ENCODE measurements at regions not wholly inside any gene's neighbourhood (a gene's known extent, or its start where the extent isn't known, plus 50 kb on each side); places are given as distances from the start of the nearest gene placed in this dataset.

DNA sequence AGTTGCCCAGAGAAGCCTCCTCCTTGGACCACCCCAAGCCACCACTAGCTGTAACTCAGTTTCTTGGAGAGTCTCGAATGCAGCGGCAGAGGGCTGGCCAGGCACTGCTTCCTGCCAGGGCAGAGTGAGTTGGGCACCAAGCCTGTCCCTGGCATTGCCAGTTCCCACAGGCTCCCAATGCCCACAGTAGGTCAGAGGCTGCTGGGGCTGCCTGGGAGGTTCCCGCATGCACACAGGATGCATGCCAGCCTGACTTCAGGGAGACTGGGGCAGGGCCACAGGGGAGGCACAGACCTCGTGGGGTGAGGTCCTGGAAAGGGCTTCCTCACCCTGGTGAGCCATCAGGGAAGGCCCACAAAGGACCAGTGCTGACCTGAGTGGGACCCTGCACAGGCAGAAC lies 152.8 kb downstream of the ZNF248 start:
- TF ChIP-seq LEF1 (IDR thresholded peaks at IDR 0.05; ENCODE audit: borderline replicate concordance) = no peak
- no peak for TF ChIP-seq FOXA1 (IDR thresholded peaks at IDR 0.05)
- no peak for TF ChIP-seq SUZ12 (IDR thresholded peaks at IDR 0.05)
- no peak for TF ChIP-seq FOXK2 (IDR thresholded peaks at IDR 0.05)
- no peak for TF ChIP-seq CTBP1 (IDR thresholded peaks at IDR 0.05; ENCODE audit: borderline replicate concordance)
- TF ChIP-seq, protein P1, sequence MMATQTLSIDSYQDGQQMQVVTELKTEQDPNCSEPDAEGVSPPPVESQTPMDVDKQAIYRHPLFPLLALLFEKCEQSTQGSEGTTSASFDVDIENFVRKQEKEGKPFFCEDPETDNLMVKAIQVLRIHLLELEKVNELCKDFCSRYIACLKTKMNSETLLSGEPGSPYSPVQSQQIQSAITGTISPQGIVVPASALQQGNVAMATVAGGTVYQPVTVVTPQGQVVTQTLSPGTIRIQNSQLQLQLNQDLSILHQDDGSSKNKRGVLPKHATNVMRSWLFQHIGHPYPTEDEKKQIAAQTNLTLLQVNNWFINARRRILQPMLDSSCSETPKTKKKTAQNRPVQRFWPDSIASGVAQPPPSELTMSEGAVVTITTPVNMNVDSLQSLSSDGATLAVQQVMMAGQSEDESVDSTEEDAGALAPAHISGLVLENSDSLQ (IDR thresholded peaks at IDR 0.05) = no peak
- TF ChIP-seq TARDBP (IDR thresholded peaks at IDR 0.05) = no peak
- TF ChIP-seq ZNF384 (IDR thresholded peaks at IDR 0.05) = no peak
- TF ChIP-seq SP1 (IDR thresholded peaks at IDR 0.05) = no peak
- no peak for TF ChIP-seq FOXM1 (IDR thresholded peaks at IDR 0.05; ENCODE audit: borderline replicate concordance)
- no peak for TF ChIP-seq ARNT (IDR thresholded peaks at IDR 0.05)
